H1 (cell line): ENCODE measurements at regions not wholly inside any gene's neighbourhood (a gene's known extent, or its start where the extent isn't known, plus 50 kb on each side); places are given as distances from the start of the nearest gene placed in this dataset.

Source experiments
- CTCF ChIA-PET: fragments of 300-600 bp; sonication (Branson Sonifier 250); formaldehyde crosslinking; loops from one replicate; lab custom pipeline; 2021; ENCODE audit not compliant: partially characterized antibody; lab: Charles Lee
- POLR2A ChIA-PET: fragments of 300-600 bp; sonication (Branson Sonifier 250); formaldehyde crosslinking; loops from one replicate; lab custom pipeline; 2021; ENCODE audit warnings: inconsistent platforms; ENCODE audit not compliant: partially characterized antibody; lab: Charles Lee
- DNase-seq, 2 experiments: peaks; one replicate each; pipeline versions ENCODE4 v3.0.0 to v3.0.0-alpha.2; 2010 to 2022; ENCODE audit warnings: low spot score in 2 of 2, low read depth in 1 of 2, mixed read lengths in 1 of 2
- FAIRE-seq: peaks from 2 replicates; lab custom pipeline; 2011; peaks lifted over from hg19 to GRCh38; lab: Jason Lieb, UNC
- H2AFZ ChIP-seq: 2 replicates; pipeline ENCODE4 v1.8.1; 2012; ENCODE audit warnings: low read length, inconsistent platforms
- H2AK5ac ChIP-seq: 2 replicates; pipeline ENCODE4 v1.6.1; 2013; ENCODE audit warnings: low read depth, low read length
- H2BK120ac ChIP-seq: replicated peaks from 2 replicates; pipeline ENCODE3; 2013; ENCODE audit warnings: low read depth, low read length, inconsistent platforms
- H2BK12ac ChIP-seq: 2 replicates; pipeline ENCODE4 v1.6.1; 2013; ENCODE audit warnings: low read depth, low read length
- H2BK15ac ChIP-seq: 2 replicates; pipeline ENCODE4 v1.6.1; 2013; ENCODE audit warnings: low read length
- H2BK20ac ChIP-seq: 2 replicates; pipeline ENCODE4 v1.6.1; 2013; ENCODE audit warnings: low read length
- H2BK5ac ChIP-seq: 2 replicates; pipeline ENCODE4 v1.6.1; 2013; ENCODE audit warnings: low read depth, low read length
- H3K14ac ChIP-seq: 2 replicates; pipeline ENCODE4 v1.6.1; 2013; ENCODE audit warnings: inconsistent platforms; ENCODE audit not compliant: insufficient read length
- H3K18ac ChIP-seq: 2 replicates; pipeline ENCODE4 v1.6.1; 2013; ENCODE audit warnings: low read length; ENCODE audit errors: extremely low read depth
- H3K23ac ChIP-seq: 2 replicates; pipeline ENCODE4 v1.6.1; 2013; ENCODE audit warnings: inconsistent platforms; ENCODE audit not compliant: insufficient read length
- H3K23me2 ChIP-seq: 2 replicates; pipeline ENCODE4 v1.6.1; 2013; ENCODE audit warnings: low read depth, low read length
- H3K27ac ChIP-seq: 2 replicates; pipeline ENCODE4 v1.6.1; 2011; ENCODE audit warnings: low read depth, low read length, inconsistent platforms
- H3K27me3 ChIP-seq, 4 experiments: replicated peaks in 1 of 4; 1 replicate in 1 of 4; 2 replicates in 3 of 4; pipeline versions ENCODE4 v1.6.1 to v1.8.1; 2011 to 2013; ENCODE audit warnings: low read length in 3 of 4, mild to moderate bottlenecking in 3 of 4, inconsistent platforms in 2 of 4, mixed read lengths in 2 of 4, moderate library complexity in 1 of 4; ENCODE audit not compliant: control insufficient read depth in 3 of 4, insufficient read depth in 3 of 4; ENCODE audit errors: extremely low read depth in 1 of 4
- H3K36me3 ChIP-seq, 4 experiments: 2 replicates each; pipeline versions ENCODE4 v1.6.1 to v1.8.1; 2011 to 2013; ENCODE audit warnings: mild to moderate bottlenecking in 4 of 4, low read length in 3 of 4, moderate library complexity in 2 of 4, control low read depth in 1 of 4, inconsistent platforms in 1 of 4; ENCODE audit not compliant: insufficient read depth in 4 of 4, control insufficient read depth in 2 of 4
- H3K4ac ChIP-seq: replicated peaks from 2 replicates; pipeline ENCODE3; 2013; ENCODE audit warnings: low read length, low read depth, mixed read lengths, inconsistent platforms; ENCODE audit not compliant: insufficient read length
- H3K4me1 ChIP-seq, 4 experiments: replicated peaks in 1 of 4; 1 replicate in 1 of 4; 2 replicates in 3 of 4; pipeline versions ENCODE4 v1.6.1 to v1.8.1; 2011 to 2013; ENCODE audit warnings: low read length in 3 of 4, inconsistent platforms in 2 of 4, mixed read lengths in 1 of 4; ENCODE audit not compliant: insufficient read depth in 4 of 4, control insufficient read depth in 3 of 4
- H3K4me2 ChIP-seq, 2 experiments: 2 replicates each; pipeline versions ENCODE4 v1.6.1 to v1.8.1; 2011 to 2013; ENCODE audit warnings: low read depth in 2 of 2, low read length in 2 of 2, control low read depth in 1 of 2, inconsistent platforms in 1 of 2, mild to moderate bottlenecking in 1 of 2; ENCODE audit not compliant: insufficient read depth in 1 of 2
- H3K4me3 ChIP-seq, 4 experiments: fragments of 200-600, 300-600 bp in 1 of 4; sonication (generic), shearing (Covaris generic), sonication (Bioruptor Twin) in 1 of 4; 2 replicates each; pipeline versions ENCODE4 v1.5.1 to v1.8.1; 2011 to 2016; ENCODE audit warnings: low read length in 4 of 4, low read depth in 3 of 4, control low read depth in 2 of 4, inconsistent platforms in 2 of 4, mild to moderate bottlenecking in 2 of 4, mixed read lengths in 1 of 4, moderate library complexity in 1 of 4; ENCODE audit not compliant: insufficient read depth in 2 of 4; ENCODE audit errors: extremely low read depth in 1 of 4
- H3K56ac ChIP-seq: replicated peaks from 2 replicates; pipeline ENCODE3; 2013; ENCODE audit warnings: low read depth, mild to moderate bottlenecking, mixed read lengths, low read length, inconsistent platforms; ENCODE audit not compliant: insufficient read length
- H3K79me1 ChIP-seq: 2 replicates; pipeline ENCODE4 v1.6.1; 2013; ENCODE audit warnings: low read depth, low read length, control low read depth
- H3K79me2 ChIP-seq, 2 experiments: 2 replicates each; pipeline versions ENCODE4 v1.6.1 to v1.8.1; 2012 to 2013; ENCODE audit warnings: low read length in 2 of 2, mild to moderate bottlenecking in 2 of 2, inconsistent platforms in 1 of 2; ENCODE audit not compliant: insufficient read depth in 2 of 2, control insufficient read depth in 1 of 2
- H3K9ac ChIP-seq, 4 experiments: replicated peaks in 1 of 4; 1 replicate in 1 of 4; 2 replicates in 3 of 4; pipeline versions ENCODE4 v1.6.1 to v1.8.1; 2011 to 2013; ENCODE audit warnings: low read depth in 3 of 4, low read length in 3 of 4, control low read depth in 2 of 4, mild to moderate bottlenecking in 2 of 4, moderate library complexity in 2 of 4, inconsistent platforms in 1 of 4; ENCODE audit errors: extremely low read depth in 1 of 4
- H3K9me3 ChIP-seq, 2 experiments: 2 replicates each; pipeline versions ENCODE4 v1.6.1 to v1.8.1; 2012 to 2013; ENCODE audit warnings: mild to moderate bottlenecking in 2 of 2, moderate library complexity in 2 of 2, control low read depth in 1 of 2, inconsistent platforms in 1 of 2, low read depth in 1 of 2, low read length in 1 of 2, mixed read lengths in 1 of 2; ENCODE audit not compliant: insufficient read depth in 2 of 2
- H4K20me1 ChIP-seq, 2 experiments: replicated peaks in 1 of 2; 2 replicates each; pipeline versions ENCODE3 to v1.8.1; 2011 to 2013; ENCODE audit warnings: inconsistent platforms in 2 of 2, low read length in 2 of 2, mild to moderate bottlenecking in 1 of 2; ENCODE audit not compliant: insufficient read depth in 2 of 2, control insufficient read depth in 1 of 2
- H4K5ac ChIP-seq: 2 replicates; pipeline ENCODE4 v1.6.1; 2013; ENCODE audit warnings: low read length, low read depth, mixed read lengths, inconsistent platforms; ENCODE audit not compliant: insufficient read length
- H4K8ac ChIP-seq: 2 replicates; pipeline ENCODE4 v1.8.0; 2013; ENCODE audit warnings: mild to moderate bottlenecking, moderate library complexity, low read length, inconsistent platforms; ENCODE audit not compliant: insufficient read depth; ENCODE audit errors: extremely low read depth
- H4K91ac ChIP-seq: replicated peaks from 2 replicates; pipeline ENCODE3; 2013; ENCODE audit warnings: low read length, mixed read lengths, inconsistent platforms; ENCODE audit not compliant: insufficient read length
- CHD2 ChIP-seq: IDR thresholded peaks from 2 replicates; pipeline ENCODE4 v1.6.1; 2012; ENCODE audit warnings: low read length, improper control_type of control experiment
- GTF2F1 ChIP-seq: IDR thresholded peaks from 2 replicates; pipeline ENCODE4 v1.6.1; 2012; ENCODE audit warnings: low read depth, low read length, improper control_type of control experiment, borderline replicate concordance
- HDAC2 ChIP-seq, 2 experiments: fragments of 300-600 bp in 1 of 2; sonication (generic) in 1 of 2; IDR thresholded peaks; 2 replicates each; pipeline ENCODE4 v1.6.1; 2011 to 2012; ENCODE audit warnings: low read depth in 2 of 2, low read length in 2 of 2, mild to moderate bottlenecking in 2 of 2, moderate library complexity in 2 of 2, borderline replicate concordance in 1 of 2, inconsistent platforms in 1 of 2
- JUND ChIP-seq: IDR thresholded peaks from 2 replicates; pipeline ENCODE4 v1.6.1; 2011; ENCODE audit warnings: mild to moderate bottlenecking, improper control_type of control experiment, low read length
- KDM1A ChIP-seq: fragments of 200-600, 300-600 bp; sonication (generic); IDR thresholded peaks from 2 replicates; pipeline ENCODE4 v1.7.1; 2016; ENCODE audit warnings: mild to moderate bottlenecking, low read length, borderline replicate concordance
- NANOG ChIP-seq: IDR thresholded peaks from 2 replicates; pipeline ENCODE4 v1.6.1; 2011; ENCODE audit warnings: low read length, low read depth, mild to moderate bottlenecking, inconsistent platforms; ENCODE audit not compliant: insufficient read depth, poor library complexity, severe bottlenecking
- PHF8 ChIP-seq: fragments of 200-600 bp; sonication (generic); conservative IDR thresholded peaks from 2 replicates; pipeline ENCODE4 v1.7.1; 2012; ENCODE audit warnings: low read depth, mild to moderate bottlenecking, inconsistent platforms, low read length, moderate library complexity
- POLR2AphosphoS5 ChIP-seq: IDR thresholded peaks from 2 replicates; pipeline ENCODE4 v1.6.1; 2011; ENCODE audit warnings: low read depth, low read length
- RXRA ChIP-seq: IDR thresholded peaks from 2 replicates; pipeline ENCODE4 v1.6.1; 2011; ENCODE audit warnings: low read depth, mild to moderate bottlenecking, low read length, moderate library complexity; ENCODE audit not compliant: insufficient read depth
- TAF7 ChIP-seq: optimal IDR thresholded peaks from 2 replicates; pipeline ENCODE3; 2011; ENCODE audit warnings: low read depth, mild to moderate bottlenecking, inconsistent platforms, low read length, moderate library complexity, borderline replicate concordance
- TEAD4 ChIP-seq: IDR thresholded peaks from 2 replicates; pipeline ENCODE4 v1.6.1; 2012; ENCODE audit warnings: low read depth, low read length, inconsistent platforms, mixed read lengths
- WGBS, 2 experiments: shearing (Covaris generic) in 1 of 2; methylation state at CpG; one replicate each; pipeline versions ENCODE4 v1.1.6 to v1.1.7; 2013 to 2015; ENCODE audit warnings: low lambda C conversion rate in 2 of 2, mixed read lengths in 2 of 2, inconsistent platforms in 1 of 2, low coverage in 1 of 2, missing lambda C conversion rate in 1 of 2; ENCODE audit not compliant: insufficient replicate concordance in 2 of 2, insufficient coverage in 1 of 2, insufficient read length in 1 of 2; ENCODE audit errors: extremely low coverage in 1 of 2, missing lambda C conversion rate in 1 of 2; 5-methylcytosine and 5-hydroxymethylcytosine counted together
- TF ChIP-seq, protein P1 (sequence below), 3 experiments: IDR thresholded peaks; 1 replicate in 2 of 3; 2 replicates in 1 of 3; pipeline versions ENCODE4 v1.5.1 to v1.6.1; 2011; ENCODE audit warnings: low read length in 3 of 3, mild to moderate bottlenecking in 3 of 3, inconsistent platforms in 2 of 3, low read depth in 1 of 3, moderate library complexity in 1 of 3; ENCODE audit not compliant: insufficient read depth in 1 of 3; ENCODE audit errors: control extremely low read depth in 1 of 3

GRCh38 chr5:23007236-23007635 is 154.1 kb upstream of the CDH12 start:
- POLR2A ChIA-PET, result no interaction called here
- no peak overlapping the region for H3K9ac ChIP-seq
- FAIRE-seq, result no peak
- TF ChIP-seq NANOG (no peak), RXRA (no peak), TAF7 (no peak), HDAC2 (IDR thresholded peaks at IDR 0.05; ENCODE audit: borderline replicate concordance in 1 of 2, low read depth in 2 of 2, low read length in 2 of 2) (no peak), CHD2 (no peak), TEAD4 (no peak), KDM1A (no peak), POLR2AphosphoS5 (no peak), GTF2F1 (no peak), PHF8 (no peak), JUND (no peak)
- TF ChIP-seq, protein P1, sequence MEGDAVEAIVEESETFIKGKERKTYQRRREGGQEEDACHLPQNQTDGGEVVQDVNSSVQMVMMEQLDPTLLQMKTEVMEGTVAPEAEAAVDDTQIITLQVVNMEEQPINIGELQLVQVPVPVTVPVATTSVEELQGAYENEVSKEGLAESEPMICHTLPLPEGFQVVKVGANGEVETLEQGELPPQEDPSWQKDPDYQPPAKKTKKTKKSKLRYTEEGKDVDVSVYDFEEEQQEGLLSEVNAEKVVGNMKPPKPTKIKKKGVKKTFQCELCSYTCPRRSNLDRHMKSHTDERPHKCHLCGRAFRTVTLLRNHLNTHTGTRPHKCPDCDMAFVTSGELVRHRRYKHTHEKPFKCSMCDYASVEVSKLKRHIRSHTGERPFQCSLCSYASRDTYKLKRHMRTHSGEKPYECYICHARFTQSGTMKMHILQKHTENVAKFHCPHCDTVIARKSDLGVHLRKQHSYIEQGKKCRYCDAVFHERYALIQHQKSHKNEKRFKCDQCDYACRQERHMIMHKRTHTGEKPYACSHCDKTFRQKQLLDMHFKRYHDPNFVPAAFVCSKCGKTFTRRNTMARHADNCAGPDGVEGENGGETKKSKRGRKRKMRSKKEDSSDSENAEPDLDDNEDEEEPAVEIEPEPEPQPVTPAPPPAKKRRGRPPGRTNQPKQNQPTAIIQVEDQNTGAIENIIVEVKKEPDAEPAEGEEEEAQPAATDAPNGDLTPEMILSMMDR (IDR thresholded peaks at IDR 0.05; ENCODE audit: control extremely low read depth in 1 of 3, insufficient read depth in 1 of 3, low read depth in 1 of 3, low read length in 3 of 3), result no peak

More at GRCh38 chr5:23007236-23007635, 154.1 kb upstream of the CDH12 start:
- no peaks in the 10 kb centered on the region for H3K27me3 ChIP-seq
- no peaks in the 10 kb centered on the region for H3K23me2 ChIP-seq
- H3K4me3 ChIP-seq, result no peak overlapping the region
- H4K91ac ChIP-seq, result no peak overlapping the region
- no peaks in the 10 kb centered on the region for H3K79me2 ChIP-seq
- no peaks in the 10 kb centered on the region for H3K4me1 ChIP-seq
- H4K8ac ChIP-seq, result no peak overlapping the region
- H3K23ac ChIP-seq, result no peak overlapping the region
- DNase-seq, result no peak
- H3K36me3 ChIP-seq, result no peaks in the 10 kb centered on the region
- H3K9me3 ChIP-seq, result no peaks in the 10 kb centered on the region
- H3K4me2 ChIP-seq, result no peak overlapping the region
- no peak overlapping the region for H2BK15ac ChIP-seq
- H3K27ac ChIP-seq, result no peak overlapping the region
- no peak overlapping the region for H3K56ac ChIP-seq
- H3K79me1 ChIP-seq, result no peaks in the 10 kb centered on the region
- H2BK120ac ChIP-seq, result no peak overlapping the region
- WGBS, 2 experiments, result 85% methylated on average over 1 of the region's 1 CpG; no CpG with 5 or more reads in 1 of the 2 experiments
- no peak overlapping the region for H3K4ac ChIP-seq
- no peak overlapping the region for H3K18ac ChIP-seq
- H4K20me1 ChIP-seq, result no peaks in the 10 kb centered on the region
- no peak overlapping the region for H4K5ac ChIP-seq
- H2AFZ ChIP-seq, result no peak overlapping the region
- H2BK5ac ChIP-seq, result no peak overlapping the region
- no peak overlapping the region for H2BK20ac ChIP-seq
- H3K14ac ChIP-seq, result no peak overlapping the region
- H2BK12ac ChIP-seq, result no peak overlapping the region
- no peak overlapping the region for H2AK5ac ChIP-seq
- CTCF ChIA-PET, result no interaction called here
